Testis (tissue), 2 donors: ENCODE measurements at regions not wholly inside any gene's neighbourhood (a gene's known extent, or its start where the extent isn't known, plus 50 kb on each side); places are given as distances from the start of the nearest gene placed in this dataset.

ENCODE experiments used
- CTCF ChIP-seq, 3 experiments: fragments of 450-650 bp in 2 of 3; fragments of 200-600 bp in 1 of 3; sonication (generic) in 1 of 3; IDR thresholded peaks; one replicate each; pipeline ENCODE4 v1.5.1; 2016 to 2019; ENCODE audit warnings: antibody characterized with exemption in 3 of 3, mild to moderate bottlenecking in 2 of 3, moderate library complexity in 1 of 3
- POLR2A ChIP-seq: fragments of 450-650 bp; IDR thresholded peaks from one replicate; pipeline ENCODE4 v1.6.1; 2017; ENCODE audit warnings: antibody characterized with exemption, mild to moderate bottlenecking, moderate library complexity

- TF ChIP-seq POLR2A: no peak
- TF ChIP-seq CTCF (IDR thresholded peaks at IDR 0.05): no peak
Measured at GRCh38 chr15:27694506-27695087, 404.5 kb downstream of the OCA2 start.
